ENCODE measurements at regions not wholly inside any gene's neighbourhood (a gene's known extent, or its start where the extent isn't known, plus 50 kb on each side); places are given as distances from the start of the nearest gene placed in this dataset.

- TF ChIP-seq REST (IDR thresholded peaks at IDR 0.05; ENCODE audit: unreplicated experiment): no peak
- TF ChIP-seq CTCF (conservative IDR thresholded peaks at IDR 0.05; ENCODE audit: low read depth in 2 of 2): no peak
- no peak for TF ChIP-seq EZH2phosphoT487 (IDR thresholded peaks at IDR 0.05; ENCODE audit: unreplicated experiment)
- no peak for TF ChIP-seq EZH2 (IDR thresholded peaks at IDR 0.05; ENCODE audit: low read depth, unreplicated experiment)
- no peak for TF ChIP-seq POLR2AphosphoS5 (IDR thresholded peaks at IDR 0.05; ENCODE audit: low read depth)
- no peak for TF ChIP-seq ETS1 (IDR thresholded peaks at IDR 0.05)
- TF ChIP-seq ZNF331 (CRISPR knock-in tag; IDR thresholded peaks at IDR 0.05; ENCODE audit: low read depth): no peak
- no peak for TF ChIP-seq JUNB (IDR thresholded peaks at IDR 0.05; ENCODE audit: unreplicated experiment)
- no peak for TF ChIP-seq ZNF114 (CRISPR knock-in tag; IDR thresholded peaks at IDR 0.05)
- TF ChIP-seq CREB1 (CRISPR knock-in tag; IDR thresholded peaks at IDR 0.05; ENCODE audit: low read depth): no peak
- TF ChIP-seq STAT1 (IDR thresholded peaks at IDR 0.05; ENCODE audit: unreplicated experiment): no peak
- TF ChIP-seq NANOG (IDR thresholded peaks at IDR 0.05; ENCODE audit: borderline replicate concordance): no peak
- TF ChIP-seq ZNF462 (CRISPR knock-in tag; IDR thresholded peaks at IDR 0.05): no peak
These were observed 57.6 kb upstream of the PMEPA1 start for GRCh38 chr20:57767441-57767840.
